ENCODE measurements at regions not wholly inside any gene's neighbourhood (a gene's known extent, or its start where the extent isn't known, plus 50 kb on each side); places are given as distances from the start of the nearest gene placed in this dataset.

GRCh38 chr13:90883592-90883991, 463.9 kb upstream of the MIR17HG start:
- H3K9me2 ChIP-seq (ENCODE audit: insufficient read depth): no peaks in the 10 kb centered on the region
- no peaks in the 10 kb centered on the region for H3K27me3 ChIP-seq (ENCODE audit: insufficient read depth, low read depth)
- DNase-seq: no peak
- intact Hi-C loops (cut with micrococcal nuclease; ENCODE audit: unreplicated experiment): no loop called here
- H3K27ac ChIP-seq: no peak overlapping the region
- no TSS peak for BruUV-seq (replicated peaks)
- H3K9me3 ChIP-seq (ENCODE audit: insufficient read depth, low read depth): no peaks in the 10 kb centered on the region
- no peaks in the 10 kb centered on the region for H3K36me3 ChIP-seq (ENCODE audit: low read depth)
- no peaks in the 10 kb centered on the region for H4K20me1 ChIP-seq (ENCODE audit: insufficient read depth)
- no peak overlapping the region for H3K4me2 ChIP-seq
- CTCF ChIA-PET: no interaction called here
- H2AFZ ChIP-seq: no peak overlapping the region
- H3F3A ChIP-seq (ENCODE audit: insufficient read depth, low read depth): no peaks in the 10 kb centered on the region
- no peak overlapping the region for H3K4me3 ChIP-seq
- no peak for TF ChIP-seq CTCF (conservative IDR thresholded peaks at IDR 0.05)
- no peak for TF ChIP-seq EZH2 (IDR thresholded peaks at IDR 0.05; ENCODE audit: low read depth)
- POLR2A ChIA-PET (ENCODE audit: unreplicated experiment): no interaction called here
- no peaks in the 10 kb centered on the region for H3K79me2 ChIP-seq (ENCODE audit: low read depth)
- no peaks in the 10 kb centered on the region for H3K4me1 ChIP-seq (replicated peaks; ENCODE audit: insufficient read depth)

- Histone ChIP-seq H3F3A (ENCODE audit: insufficient read depth, low read depth) (no peaks in the 10 kb centered on the region), H3K36me3 (ENCODE audit: low read depth) (no peaks in the 10 kb centered on the region), H3K9me2 (ENCODE audit: insufficient read depth) (no peaks in the 10 kb centered on the region), H3K9me3 (ENCODE audit: insufficient read depth, low read depth) (no peaks in the 10 kb centered on the region), H3K4me2 (no peak overlapping the region), H4K20me1 (ENCODE audit: insufficient read depth) (no peaks in the 10 kb centered on the region), H3K27me3 (ENCODE audit: insufficient read depth, low read depth) (no peaks in the 10 kb centered on the region), H3K4me3 (no peak overlapping the region), H3K4me1 (replicated peaks; ENCODE audit: insufficient read depth) (no peaks in the 10 kb centered on the region), H3K27ac (no peak overlapping the region), H3K79me2 (ENCODE audit: low read depth) (no peaks in the 10 kb centered on the region), H2AFZ (no peak overlapping the region)
- DNase-seq: no peak
- ChIA-PET CTCF (no interaction called here), POLR2A (ENCODE audit: unreplicated experiment) (no interaction called here)
- BruUV-seq (replicated peaks): no TSS peak
- intact Hi-C loops (cut with micrococcal nuclease; ENCODE audit: unreplicated experiment): no loop called here
- no peak for TF ChIP-seq CTCF (conservative IDR thresholded peaks at IDR 0.05)
- no peak for TF ChIP-seq EZH2 (IDR thresholded peaks at IDR 0.05; ENCODE audit: low read depth)
Observed at GRCh38 chr13:90884066-90884465, 463.4 kb upstream of the MIR17HG start.

GRCh38 chr13:90889906-90890834, 457.3 kb upstream of the MIR17HG start:
- Histone ChIP-seq H3K27me3 (ENCODE audit: insufficient read depth, low read depth) (no peaks in the 10 kb centered on the region), H4K20me1 (ENCODE audit: insufficient read depth) (no peaks in the 10 kb centered on the region), H3K4me3 (no peak overlapping the region), H3K36me3 (ENCODE audit: low read depth) (no peaks in the 10 kb centered on the region), H3K4me2 (no peak overlapping the region), H3F3A (ENCODE audit: insufficient read depth, low read depth) (no peaks in the 10 kb centered on the region), H3K9me2 (ENCODE audit: insufficient read depth) (no peaks in the 10 kb centered on the region), H3K4me1 (replicated peaks; ENCODE audit: insufficient read depth) (no peaks in the 10 kb centered on the region), H3K27ac (no peak overlapping the region), H3K79me2 (ENCODE audit: low read depth) (no peaks in the 10 kb centered on the region), H2AFZ (no peak overlapping the region), H3K9me3 (ENCODE audit: insufficient read depth, low read depth) (no peaks in the 10 kb centered on the region)
- TF ChIP-seq EZH2 (IDR thresholded peaks at IDR 0.05; ENCODE audit: low read depth) (no peak), CTCF (conservative IDR thresholded peaks at IDR 0.05) (no peak)
- no TSS peak for BruUV-seq (replicated peaks)
- DNase-seq: no peak
- CTCF ChIA-PET: no interaction called here
- POLR2A ChIA-PET (ENCODE audit: unreplicated experiment): no interaction called here
- intact Hi-C loops (cut with micrococcal nuclease; ENCODE audit: unreplicated experiment): no loop called here
